DOHH2 (cell line): ENCODE measurements at regions not wholly inside any gene's neighbourhood (a gene's known extent, or its start where the extent isn't known, plus 50 kb on each side); places are given as distances from the start of the nearest gene placed in this dataset.

Source experiments
- EZH2phosphoT487 ChIP-seq: fragments of 200-600 bp; sonication (generic); IDR thresholded peaks from 2 replicates; pipeline ENCODE4 v1.6.1; 2017; ENCODE audit warnings: borderline replicate concordance, mild to moderate bottlenecking, antibody characterized with exemption, low read length, moderate library complexity, mixed read lengths
- TF ChIP-seq, protein P1 (sequence below): fragments of 200-600 bp; sonication (generic); IDR thresholded peaks from one replicate; pipeline ENCODE4 v1.5.1; 2014; ENCODE audit warnings: antibody characterized with exemption, mild to moderate bottlenecking, low read depth, low read length; ENCODE audit not compliant: poor library complexity, severe bottlenecking

DNA sequence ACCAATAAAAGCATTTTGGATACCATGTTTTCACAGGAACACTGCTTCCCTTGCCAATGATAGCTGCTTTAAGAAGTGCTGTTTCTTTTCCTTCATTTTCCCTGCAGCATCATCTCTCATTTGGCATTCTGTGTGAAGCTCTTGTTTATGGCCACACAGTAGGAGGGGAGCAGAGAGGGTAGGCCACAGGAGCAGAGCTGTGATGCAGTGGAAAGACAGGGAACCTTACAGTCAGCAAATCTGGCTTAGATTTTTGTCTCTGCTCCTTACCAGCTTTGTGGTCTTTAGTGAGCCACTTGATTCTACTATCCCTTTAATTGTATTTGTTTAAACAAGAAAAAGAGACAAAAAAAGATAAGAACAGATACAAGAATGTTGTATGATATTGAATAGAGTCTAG lies 138.7 kb downstream of the RPL22L1 start:
- TF ChIP-seq, protein P1, sequence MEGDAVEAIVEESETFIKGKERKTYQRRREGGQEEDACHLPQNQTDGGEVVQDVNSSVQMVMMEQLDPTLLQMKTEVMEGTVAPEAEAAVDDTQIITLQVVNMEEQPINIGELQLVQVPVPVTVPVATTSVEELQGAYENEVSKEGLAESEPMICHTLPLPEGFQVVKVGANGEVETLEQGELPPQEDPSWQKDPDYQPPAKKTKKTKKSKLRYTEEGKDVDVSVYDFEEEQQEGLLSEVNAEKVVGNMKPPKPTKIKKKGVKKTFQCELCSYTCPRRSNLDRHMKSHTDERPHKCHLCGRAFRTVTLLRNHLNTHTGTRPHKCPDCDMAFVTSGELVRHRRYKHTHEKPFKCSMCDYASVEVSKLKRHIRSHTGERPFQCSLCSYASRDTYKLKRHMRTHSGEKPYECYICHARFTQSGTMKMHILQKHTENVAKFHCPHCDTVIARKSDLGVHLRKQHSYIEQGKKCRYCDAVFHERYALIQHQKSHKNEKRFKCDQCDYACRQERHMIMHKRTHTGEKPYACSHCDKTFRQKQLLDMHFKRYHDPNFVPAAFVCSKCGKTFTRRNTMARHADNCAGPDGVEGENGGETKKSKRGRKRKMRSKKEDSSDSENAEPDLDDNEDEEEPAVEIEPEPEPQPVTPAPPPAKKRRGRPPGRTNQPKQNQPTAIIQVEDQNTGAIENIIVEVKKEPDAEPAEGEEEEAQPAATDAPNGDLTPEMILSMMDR, result no peak
- no peak for TF ChIP-seq EZH2phosphoT487
